NCI-H1436 (cell line): ENCODE measurements at regions not wholly inside any gene's neighbourhood (a gene's known extent, or its start where the extent isn't known, plus 50 kb on each side); places are given as distances from the start of the nearest gene placed in this dataset.
A peak's percentile ranks its signal among the peaks of the same experiment; 100 is the strongest.
"Not testable (repeated sequence)": the region's sequence is repeated elsewhere in the genome, so short reads cannot be mapped to it uniquely, and the experiment has no call there.

Experiments used
- DNase-seq: peaks from one replicate; lab custom pipeline; 2025; lab: John Stamatoyannopoulos, UW

GRCh38 chr16:48054881-48055601, 100.8 kb downstream of the ABCC12 start:
- DNase-seq, result peak; percentile 18

- DNase-seq, result no peak
Observed at GRCh38 chr16:48053418-48053745, 102.4 kb downstream of the ABCC12 start.

- no peak for DNase-seq
Observed at GRCh38 chr16:48052731-48053417, 102.9 kb downstream of the ABCC12 start.

GRCh38 chr16:48050871-48051270, 104.9 kb downstream of the ABCC12 start:
- no peak for DNase-seq

DNA sequence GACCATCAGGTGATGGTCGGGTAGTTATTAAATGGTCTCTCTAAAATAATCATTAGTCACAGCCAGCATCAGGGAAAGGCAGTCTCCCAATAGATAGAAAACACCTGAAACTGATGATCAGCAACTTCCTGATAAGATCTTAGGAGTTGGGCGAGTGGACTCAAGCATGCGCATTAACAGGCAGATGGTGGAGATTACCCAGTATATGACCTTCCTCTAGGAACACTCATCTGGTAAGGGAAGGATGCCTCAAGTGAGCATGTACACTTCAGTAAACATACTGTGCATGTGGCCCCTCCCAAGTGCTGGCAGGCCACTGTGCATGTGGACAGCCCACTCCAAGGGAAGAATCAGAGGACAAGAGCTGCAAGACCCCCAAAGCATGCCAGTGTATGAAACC, 105.9 kb downstream of the ABCC12 start:
- DNase-seq, result no peak

GRCh38 chr16:48047720-48048119, 108.1 kb downstream of the ABCC12 start:
- no peak for DNase-seq

- DNase-seq, result no peak
Observed at GRCh38 chr16:48047241-48047640, 108.6 kb downstream of the ABCC12 start.

GRCh38 chr16:48044117-48044516, 111.7 kb downstream of the ABCC12 start:
- DNase-seq, result no peak

DNA sequence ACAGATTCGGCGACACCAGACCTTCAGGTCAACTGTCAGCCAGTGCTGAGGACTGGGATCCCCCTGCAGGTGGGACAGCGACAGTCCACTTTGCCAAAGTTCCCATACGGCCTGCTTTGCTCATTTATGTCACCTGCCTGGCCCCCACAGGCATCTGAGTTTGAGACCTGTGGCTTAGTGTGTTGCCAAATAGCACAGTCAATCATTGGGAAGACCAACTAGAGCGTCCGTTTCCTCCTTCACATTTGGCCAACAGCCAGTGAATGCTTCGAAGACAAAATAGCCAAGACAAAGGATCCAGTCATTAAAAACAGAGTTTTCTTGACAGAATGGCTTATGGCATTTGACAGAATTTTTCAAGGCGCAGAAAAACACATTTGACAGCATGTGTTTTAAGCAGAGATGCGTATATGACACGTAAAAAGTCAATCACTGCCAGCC, 113.8 kb downstream of the ABCC12 start:
- no peak for DNase-seq

GRCh38 chr16:48035142-48035541, 120.7 kb downstream of the ABCC12 start:
- no peak for DNase-seq

GRCh38 chr16:48030926-48031325, 124.9 kb downstream of the ABCC12 start:
- DNase-seq, result no peak

DNA sequence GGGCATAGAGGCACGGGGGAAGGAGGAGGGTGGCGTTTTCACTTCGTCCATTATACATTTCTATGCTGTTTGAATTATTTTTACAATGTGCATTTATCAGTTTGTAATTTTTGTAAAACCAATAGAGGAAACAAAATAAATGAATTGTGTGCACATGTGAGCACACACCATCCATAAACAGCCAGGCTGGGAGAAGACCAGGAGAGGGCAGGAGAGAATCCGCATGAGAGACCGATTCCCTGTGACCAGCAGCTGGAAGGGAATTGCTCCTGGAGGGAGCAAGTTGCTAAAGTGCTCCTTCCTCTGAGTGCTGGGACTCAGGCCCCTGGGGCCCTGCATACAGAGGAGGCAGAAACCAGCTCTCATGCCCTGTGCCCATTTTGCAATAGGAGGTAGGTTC, 126.0 kb downstream of the ABCC12 start:
- no peak for DNase-seq

GRCh38 chr16:48025359-48025758, 130.4 kb downstream of the ABCC12 start:
- DNase-seq, result no peak

- DNase-seq, result no peak
Observed at GRCh38 chr16:48024042-48024441, 131.8 kb downstream of the ABCC12 start.

- no peak for DNase-seq
Observed at GRCh38 chr16:48022496-48022895, 133.3 kb downstream of the ABCC12 start.

GRCh38 chr16:48020617-48021016, 135.2 kb downstream of the ABCC12 start:
- not testable (repeated sequence) for DNase-seq

DNA sequence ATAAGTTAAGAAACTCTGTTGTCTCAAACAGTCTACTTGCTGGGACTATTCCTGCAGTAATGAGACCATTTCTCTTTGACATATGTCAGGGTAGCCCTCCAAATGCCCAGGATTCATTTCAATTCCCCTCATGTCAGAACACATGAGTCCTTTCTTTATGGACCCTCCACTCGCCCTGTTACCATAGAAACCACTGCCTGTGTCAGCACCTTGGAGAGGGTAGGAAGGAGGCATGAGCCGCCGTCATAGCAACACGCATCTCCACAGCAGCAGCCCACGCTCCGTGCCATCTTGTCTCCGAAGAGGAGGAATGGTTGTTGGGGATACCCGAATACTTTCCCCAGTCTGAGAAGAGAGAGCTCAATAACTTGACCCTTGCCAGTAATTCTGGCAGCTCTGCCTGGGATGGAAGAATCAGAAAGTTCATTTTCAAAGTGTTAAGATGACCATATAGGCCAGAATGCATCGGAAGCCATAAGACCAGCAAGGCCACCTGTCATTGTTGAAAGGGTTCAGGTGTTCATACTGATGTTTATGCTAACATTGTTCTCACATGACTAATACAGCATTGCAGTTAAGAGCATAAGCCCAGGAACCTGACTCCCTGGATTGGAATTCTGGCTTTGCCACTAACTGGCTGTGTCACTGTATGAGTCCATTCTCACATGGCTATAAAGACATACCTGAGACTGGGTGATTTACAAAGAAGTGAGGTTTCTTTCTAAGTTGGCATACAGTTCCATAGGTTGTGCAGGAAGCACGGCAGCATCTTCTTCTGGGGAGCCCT, 141.3 kb downstream of the ABCC12 start:
- DNase-seq, result no peak

DNA sequence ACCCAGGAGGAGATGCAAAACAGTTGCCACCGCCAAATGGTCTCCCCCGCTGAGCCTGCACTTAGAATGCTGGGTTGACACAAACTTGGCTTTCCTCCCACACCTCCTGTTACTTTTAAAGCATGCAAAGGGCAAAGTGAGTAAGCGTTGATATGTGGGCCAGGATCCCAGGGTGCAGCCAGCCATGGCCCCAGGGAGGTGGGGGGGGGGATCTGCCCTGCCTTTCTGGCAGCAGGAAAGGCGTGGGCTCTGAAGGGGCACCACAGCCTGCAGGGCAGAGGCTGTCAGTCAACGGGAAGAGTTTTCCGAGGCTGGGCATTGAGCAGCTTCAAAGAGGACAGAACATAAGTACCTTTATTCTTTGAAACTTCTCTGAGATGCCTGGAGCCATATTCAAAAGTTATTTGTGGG, 142.3 kb downstream of the ABCC12 start:
- no peak for DNase-seq

DNA sequence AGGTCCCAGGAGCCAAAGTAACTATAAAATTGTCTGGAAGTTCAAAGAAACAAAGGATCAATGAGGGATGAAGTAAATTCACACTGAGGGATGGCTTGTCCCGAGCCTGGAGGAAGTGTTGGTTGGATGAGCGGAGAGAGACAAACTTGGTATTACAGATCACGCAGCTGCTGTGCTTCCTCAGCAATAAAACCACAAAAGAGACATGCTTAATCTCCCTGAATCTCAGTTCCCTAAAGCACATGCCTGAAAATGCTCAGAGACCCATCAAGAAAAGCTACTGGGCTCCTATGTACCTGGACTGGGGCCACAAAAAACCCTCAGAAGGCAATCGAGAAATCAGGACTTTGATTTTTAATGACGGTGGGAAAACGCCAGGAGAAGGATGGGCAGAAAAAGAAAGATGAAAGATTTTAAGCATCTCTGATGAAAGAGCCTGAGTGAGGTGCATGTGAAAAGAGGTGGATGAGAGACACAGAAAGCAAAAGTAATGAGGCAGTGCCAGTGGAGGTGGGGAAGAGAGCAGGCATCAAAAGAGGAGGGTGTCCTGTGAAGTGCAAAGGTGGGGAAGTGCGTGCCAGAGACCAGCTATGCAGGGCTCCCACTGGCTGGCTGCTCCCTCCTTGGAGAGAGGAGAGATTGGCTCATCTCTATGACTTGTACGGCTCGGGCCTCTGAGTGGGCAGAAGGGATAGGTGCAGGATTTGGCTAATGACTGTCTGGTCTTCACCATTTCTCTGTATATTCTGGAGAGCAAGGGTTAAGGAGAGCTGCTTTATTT, 143.7 kb downstream of the ABCC12 start:
- no peak for DNase-seq

DNA sequence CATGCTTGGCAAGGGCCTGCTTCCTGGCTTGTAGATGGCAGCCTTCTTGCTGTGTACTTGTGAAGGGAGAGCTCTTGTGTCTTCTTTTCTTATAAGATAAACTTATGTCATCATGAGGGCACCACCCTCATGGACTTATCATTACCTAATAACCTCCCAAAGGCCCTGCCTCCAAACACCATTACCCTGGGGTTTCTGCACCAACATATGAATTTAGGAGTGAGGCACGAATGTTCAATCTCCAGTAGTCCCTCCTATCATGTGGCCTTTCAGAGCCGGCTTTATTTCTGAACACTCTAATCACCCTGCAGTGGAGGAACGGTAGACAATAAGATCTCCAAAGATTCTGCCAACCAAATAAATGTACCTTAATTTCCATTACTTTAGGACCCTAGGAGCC, 144.3 kb downstream of the ABCC12 start:
- DNase-seq, result no peak

DNA sequence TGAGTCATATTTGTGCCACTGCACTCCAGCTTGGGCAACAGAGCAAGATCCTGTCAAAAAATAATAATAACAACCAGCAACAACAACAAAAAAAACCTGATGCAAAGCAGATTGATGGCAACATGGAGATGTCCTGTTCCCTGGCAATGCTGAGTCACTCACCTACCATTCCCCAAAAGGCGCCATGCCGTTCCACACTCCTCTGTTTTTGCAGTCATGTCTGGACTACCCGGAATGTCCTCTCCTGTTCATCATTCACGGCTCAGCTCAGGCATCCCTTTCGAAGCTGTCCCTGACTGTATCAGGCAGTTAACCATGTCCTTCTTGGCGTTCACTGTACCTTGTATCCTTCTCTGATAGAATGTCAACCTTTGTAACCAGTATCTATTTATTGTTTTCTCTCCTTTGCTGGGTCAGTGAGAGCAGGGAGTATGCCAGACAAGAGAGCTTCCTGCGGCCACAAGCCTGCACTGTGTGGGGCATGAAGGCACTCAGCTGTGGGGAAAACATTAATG, 147.7 kb downstream of the ABCC12 start:
- DNase-seq, result no peak

DNA sequence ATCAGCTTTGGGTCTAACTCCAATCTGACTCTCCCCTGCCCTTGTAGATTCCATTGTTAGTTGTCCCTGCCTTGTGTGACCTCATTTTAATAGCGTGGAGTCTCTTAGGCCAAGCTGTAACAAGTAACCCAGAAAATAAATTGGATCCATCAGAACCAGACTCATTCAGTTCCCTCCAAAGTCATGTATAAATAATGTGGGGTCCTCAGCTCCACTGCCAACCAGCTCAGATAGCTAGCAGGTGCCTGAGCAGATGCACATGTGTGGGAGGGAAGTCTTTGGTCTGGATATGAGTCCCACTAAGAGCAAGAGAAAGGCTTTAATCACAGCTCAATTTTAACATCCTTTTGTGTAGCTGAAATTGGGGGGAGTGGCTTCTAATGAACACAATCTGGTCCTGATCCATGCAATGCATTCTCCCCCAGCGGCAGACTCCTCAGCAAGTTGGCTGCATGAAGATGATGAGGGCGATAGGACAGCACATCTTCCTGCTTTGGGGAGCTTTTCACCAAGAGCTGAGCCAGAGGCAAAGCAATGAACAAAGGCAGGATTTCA, 151.6 kb downstream of the ABCC12 start:
- no peak for DNase-seq
